Testis (tissue), 2 donors: ENCODE measurements at regions not wholly inside any gene's neighbourhood (a gene's known extent, or its start where the extent isn't known, plus 50 kb on each side); places are given as distances from the start of the nearest gene placed in this dataset.

Source experiments
- DNase-seq: peaks from one replicate; pipeline ENCODE4 v3.0.0-alpha.2; 2019
- H3K27ac ChIP-seq, 2 donors: fragments of 200-600 bp; sonication (generic); one replicate each; pipeline ENCODE4 v1.5.1; 2019
- H3K27me3 ChIP-seq: fragments of 200-600 bp; sonication (generic); one replicate; pipeline ENCODE4 v1.5.1; 2019
- H3K36me3 ChIP-seq: fragments of 200-600 bp; sonication (generic); one replicate; pipeline ENCODE4 v1.5.1; 2017; ENCODE audit warnings: low read depth; ENCODE audit errors: missing control alignments
- H3K4me1 ChIP-seq: fragments of 200-600 bp; sonication (generic); one replicate; pipeline ENCODE4 v1.5.1; 2019
- H3K4me3 ChIP-seq, 2 donors: fragments of 200-600 bp; sonication (generic); one replicate each; pipeline ENCODE4 v1.5.1; 2017 to 2019
- H3K9me3 ChIP-seq: fragments of 200-600 bp; sonication (generic); one replicate; pipeline ENCODE4 v1.5.1; 2017
- CTCF ChIP-seq, 3 experiments: fragments of 450-650 bp in 2 of 3; fragments of 200-600 bp in 1 of 3; sonication (generic) in 1 of 3; IDR thresholded peaks; one replicate each; pipeline ENCODE4 v1.5.1; 2016 to 2019; ENCODE audit warnings: antibody characterized with exemption in 3 of 3, mild to moderate bottlenecking in 2 of 3, moderate library complexity in 1 of 3
- POLR2A ChIP-seq: fragments of 450-650 bp; IDR thresholded peaks from one replicate; pipeline ENCODE4 v1.6.1; 2017; ENCODE audit warnings: antibody characterized with exemption, mild to moderate bottlenecking, moderate library complexity
- WGBS, 2 donors: methylation state at CpG; one replicate each; pipeline ENCODE4 v1.1.5; 2018; 5-methylcytosine and 5-hydroxymethylcytosine counted together
- intact Hi-C: fragments of 100-400 bp; cut with DNase I; formaldehyde crosslinking; loops from one replicate; pipeline ENCODE4 v1.15.1; 2023; ENCODE audit warnings: low total_unique reads

- no peak for DNase-seq
- no peaks in the 10 kb centered on the region for H3K4me1 ChIP-seq
- TF ChIP-seq CTCF (IDR thresholded peaks at IDR 0.05) = no peak
- TF ChIP-seq POLR2A = no peak
- H3K9me3 ChIP-seq = no peaks in the 10 kb centered on the region
- no peaks in the 10 kb centered on the region for H3K36me3 ChIP-seq
- 85 to 99% methylated on average over 3 of the region's 3 CpGs for WGBS, 2 donors
- no peak overlapping the region for H3K4me3 ChIP-seq
- no peak overlapping the region for H3K27ac ChIP-seq
- H3K27me3 ChIP-seq = no peaks in the 10 kb centered on the region
- intact Hi-C loops = no loop called here
Measured at GRCh38 chr4:79850626-79851025, 222.4 kb downstream of the ANTXR2 start.

- DNase-seq = no peak
- H3K36me3 ChIP-seq = no peaks in the 10 kb centered on the region
- H3K4me3 ChIP-seq = no peak overlapping the region
- no peak overlapping the region for H3K27ac ChIP-seq
- H3K9me3 ChIP-seq = no peaks in the 10 kb centered on the region
- no peaks in the 10 kb centered on the region for H3K27me3 ChIP-seq
- WGBS, 2 donors = 83 to 86% methylated on average over 1 of the region's 1 CpG
- TF ChIP-seq CTCF (IDR thresholded peaks at IDR 0.05) = no peak
- TF ChIP-seq POLR2A = no peak
- no peaks in the 10 kb centered on the region for H3K4me1 ChIP-seq
- intact Hi-C loops = no loop called here
Measured at GRCh38 chr4:79848329-79848728, 224.7 kb downstream of the ANTXR2 start.

- H3K4me1 ChIP-seq = no peaks in the 10 kb centered on the region
- WGBS, 2 donors = 87 to 94% methylated on average over 2 of the region's 2 CpGs
- H3K4me3 ChIP-seq = no peak overlapping the region
- H3K36me3 ChIP-seq = no peaks in the 10 kb centered on the region
- H3K27me3 ChIP-seq = no peaks in the 10 kb centered on the region
- TF ChIP-seq POLR2A = no peak
- TF ChIP-seq CTCF (IDR thresholded peaks at IDR 0.05) = no peak
- H3K27ac ChIP-seq = no peak overlapping the region
- intact Hi-C loops = no loop called here
- H3K9me3 ChIP-seq = no peaks in the 10 kb centered on the region
- DNase-seq = no peak
Measured at GRCh38 chr4:79847411-79847810, 225.6 kb downstream of the ANTXR2 start.

- Histone ChIP-seq H3K9me3 (no peaks in the 10 kb centered on the region), H3K36me3 (no peaks in the 10 kb centered on the region), H3K4me1 (no peaks in the 10 kb centered on the region), H3K27ac (no peak overlapping the region), H3K4me3 (no peak overlapping the region), H3K27me3 (no peaks in the 10 kb centered on the region)
- DNase-seq = no peak
- no peak for TF ChIP-seq CTCF (IDR thresholded peaks at IDR 0.05)
- intact Hi-C loops = no loop called here
Measured at GRCh38 chr4:79842162-79842561, 230.9 kb downstream of the ANTXR2 start.

GRCh38 chr4:79833857-79834256 lies 239.2 kb downstream of the ANTXR2 start:
- H3K36me3 ChIP-seq = no peaks in the 10 kb centered on the region
- intact Hi-C loops = no loop called here
- no peaks in the 10 kb centered on the region for H3K4me1 ChIP-seq
- DNase-seq = no peak
- 49 to 63% methylated on average over 1 of the region's 1 CpG for WGBS, 2 donors
- H3K9me3 ChIP-seq = no peaks in the 10 kb centered on the region
- H3K4me3 ChIP-seq = no peak overlapping the region
- no peaks in the 10 kb centered on the region for H3K27me3 ChIP-seq
- TF ChIP-seq CTCF (IDR thresholded peaks at IDR 0.05) (no peak), POLR2A (no peak)
- no peak overlapping the region for H3K27ac ChIP-seq
